ENCODE measurements at regions not wholly inside any gene's neighbourhood (a gene's known extent, or its start where the extent isn't known, plus 50 kb on each side); places are given as distances from the start of the nearest gene placed in this dataset.

GRCh38 chr5:65072850-65073249, 304.1 kb downstream of the CWC27 start:
- no peak overlapping the region for H3K4me2 ChIP-seq (ENCODE audit: control insufficient read depth, extremely low read depth, insufficient read depth, low read depth, low read length)
- no peak overlapping the region for H3K4me3 ChIP-seq (ENCODE audit: control insufficient read depth in 2 of 3, extremely low read depth in 1 of 3, insufficient read depth in 2 of 3, low read depth in 1 of 3, low read length in 3 of 3)
- peaks cover 9% of the 10 kb centered on the region for H3K4me1 ChIP-seq (ENCODE audit: control insufficient read depth, extremely low read depth, insufficient read depth, low read length)
- H3K9me3 ChIP-seq (ENCODE audit: control insufficient read depth, low read depth, low read length): no peaks in the 10 kb centered on the region
- H3K36me3 ChIP-seq (ENCODE audit: control insufficient read depth in 2 of 2, extremely low read depth in 1 of 2, insufficient read depth in 2 of 2, low read length in 2 of 2): no peaks in the 10 kb centered on the region
- H4K20me1 ChIP-seq (ENCODE audit: control insufficient read depth, extremely low read depth, insufficient read depth, low read length): no peaks in the 10 kb centered on the region
- no peaks in the 10 kb centered on the region for H3K79me2 ChIP-seq (ENCODE audit: control insufficient read depth, insufficient read depth, low read length)
- dilution Hi-C loops (cut with MboI; ENCODE audit: extremely low pct_ligation_motif_present, low sequenced_read_pairs): no loop called here
- no peak for TF ChIP-seq EZH2 (IDR thresholded peaks at IDR 0.05; ENCODE audit: low read length)
- TF ChIP-seq CTCF (optimal IDR thresholded peaks at IDR 0.05 in 1 of 3, IDR thresholded peaks at IDR 0.05 in 1 of 3, conservative IDR thresholded peaks at IDR 0.05 in 1 of 3; ENCODE audit: extremely low read depth in 1 of 3, insufficient read depth in 2 of 3, low read length in 3 of 3): no peak
- H3K27ac ChIP-seq (ENCODE audit: control insufficient read depth, insufficient read depth, low read length): no peak overlapping the region
- DNase-seq (ENCODE audit: low read depth, low spot score): no peak
- no peaks in the 10 kb centered on the region for H3K27me3 ChIP-seq (ENCODE audit: control insufficient read depth, extremely low read depth, insufficient read depth, low read length)
- H3K9ac ChIP-seq (ENCODE audit: control insufficient read depth, extremely low read depth, insufficient read depth, low read length): no peak overlapping the region
- H2AFZ ChIP-seq (ENCODE audit: control insufficient read depth, low read length): no peak overlapping the region
- FAIRE-seq: no peak
- no peaks in the 10 kb centered on the region for H3K9me1 ChIP-seq (ENCODE audit: control insufficient read depth, extremely low read depth, insufficient read depth, low read length)

DNA sequence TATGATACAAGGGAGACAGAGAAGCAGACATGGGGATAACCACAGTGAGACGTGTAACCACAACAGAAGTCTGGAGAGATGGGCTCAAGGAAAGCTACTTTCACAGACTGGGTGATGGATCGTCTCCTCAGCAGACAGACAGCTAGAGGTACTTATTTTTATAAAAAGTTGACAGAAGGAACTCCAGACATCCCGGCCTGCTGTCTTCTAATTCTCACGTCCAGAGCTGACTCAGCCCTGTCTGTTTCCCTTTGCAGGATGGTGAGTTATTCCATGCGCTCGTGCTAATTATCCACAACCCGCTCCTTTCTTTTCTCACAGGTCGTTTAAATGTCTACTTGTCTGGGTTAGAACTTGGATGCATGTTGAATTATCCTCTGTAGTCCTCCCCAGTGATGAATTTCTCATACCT, 304.5 kb downstream of the CWC27 start:
- Histone ChIP-seq H3K4me2 (ENCODE audit: control insufficient read depth, extremely low read depth, insufficient read depth, low read depth, low read length) (no peak overlapping the region), H3K4me3 (ENCODE audit: control insufficient read depth in 2 of 3, extremely low read depth in 1 of 3, insufficient read depth in 2 of 3, low read depth in 1 of 3, low read length in 3 of 3) (no peak overlapping the region), H3K9me3 (ENCODE audit: control insufficient read depth, low read depth, low read length) (no peaks in the 10 kb centered on the region), H3K79me2 (ENCODE audit: control insufficient read depth, insufficient read depth, low read length) (no peaks in the 10 kb centered on the region), H3K9ac (ENCODE audit: control insufficient read depth, extremely low read depth, insufficient read depth, low read length) (no peak overlapping the region), H2AFZ (ENCODE audit: control insufficient read depth, low read length) (no peak overlapping the region), H4K20me1 (ENCODE audit: control insufficient read depth, extremely low read depth, insufficient read depth, low read length) (no peaks in the 10 kb centered on the region), H3K27me3 (ENCODE audit: control insufficient read depth, extremely low read depth, insufficient read depth, low read length) (no peaks in the 10 kb centered on the region), H3K27ac (ENCODE audit: control insufficient read depth, insufficient read depth, low read length) (no peak overlapping the region), H3K4me1 (ENCODE audit: control insufficient read depth, extremely low read depth, insufficient read depth, low read length) (peaks cover 9% of the 10 kb centered on the region), H3K36me3 (ENCODE audit: control insufficient read depth in 2 of 2, extremely low read depth in 1 of 2, insufficient read depth in 2 of 2, low read length in 2 of 2) (no peaks in the 10 kb centered on the region), H3K9me1 (ENCODE audit: control insufficient read depth, extremely low read depth, insufficient read depth, low read length) (no peaks in the 10 kb centered on the region)
- TF ChIP-seq CTCF (optimal IDR thresholded peaks at IDR 0.05 in 1 of 3, IDR thresholded peaks at IDR 0.05 in 1 of 3, conservative IDR thresholded peaks at IDR 0.05 in 1 of 3; ENCODE audit: extremely low read depth in 1 of 3, insufficient read depth in 2 of 3, low read length in 3 of 3) (no peak), EZH2 (IDR thresholded peaks at IDR 0.05; ENCODE audit: low read length) (no peak)
- DNase-seq (ENCODE audit: low read depth, low spot score) (no peak), FAIRE-seq (no peak)
- dilution Hi-C loops (cut with MboI; ENCODE audit: extremely low pct_ligation_motif_present, low sequenced_read_pairs): no loop called here

Data from keratinocyte (primary cell).